Ishikawa (cell line): ENCODE measurements at regions not wholly inside any gene's neighbourhood (a gene's known extent, or its start where the extent isn't known, plus 50 kb on each side); places are given as distances from the start of the nearest gene placed in this dataset.

Experiments used
- CEBPB ChIP-seq: IDR thresholded peaks from 2 replicates; pipeline ENCODE4 v1.6.1; 2012
- CREB1 ChIP-seq: IDR thresholded peaks from 2 replicates; pipeline ENCODE4 v1.6.1; 2012; ENCODE audit warnings: low read depth
- EP300 ChIP-seq: IDR thresholded peaks from 2 replicates; pipeline ENCODE4 v1.6.1; 2012; ENCODE audit warnings: borderline replicate concordance
- FOXM1 ChIP-seq: IDR thresholded peaks from 2 replicates; pipeline ENCODE4 v1.6.1; 2012; ENCODE audit warnings: low read depth, borderline replicate concordance
- MAX ChIP-seq: IDR thresholded peaks from 2 replicates; pipeline ENCODE4 v1.6.1; 2012
- RAD21 ChIP-seq: IDR thresholded peaks from 2 replicates; pipeline ENCODE4 v1.6.1; 2012; ENCODE audit warnings: low read depth
- REST ChIP-seq: IDR thresholded peaks from 2 replicates; pipeline ENCODE4 v1.6.1; 2012; ENCODE audit warnings: low read depth, mild to moderate bottlenecking
- TAF1 ChIP-seq: IDR thresholded peaks from 2 replicates; pipeline ENCODE4 v1.6.1; 2012; ENCODE audit warnings: low read depth, mild to moderate bottlenecking
- TEAD4 ChIP-seq: IDR thresholded peaks from 2 replicates; pipeline ENCODE4 v1.6.1; 2012
- USF1 ChIP-seq: IDR thresholded peaks from 2 replicates; pipeline ENCODE4 v1.6.1; 2012
- YY1 ChIP-seq: IDR thresholded peaks from 2 replicates; pipeline ENCODE4 v1.6.1; 2012; ENCODE audit warnings: low read depth

GRCh38 chr5:2106721-2107120 is 224.0 kb upstream of the IRX4 start:
- TF ChIP-seq EP300, result no peak
- no peak for TF ChIP-seq FOXM1
- TF ChIP-seq RAD21, result no peak
- TF ChIP-seq YY1, result no peak
- no peak for TF ChIP-seq USF1
- TF ChIP-seq MAX, result no peak
- TF ChIP-seq CEBPB, result no peak
- no peak for TF ChIP-seq REST
- TF ChIP-seq TEAD4, result no peak
- TF ChIP-seq TAF1, result no peak
- TF ChIP-seq CREB1, result no peak
